ENCODE measurements at regions not wholly inside any gene's neighbourhood (a gene's known extent, or its start where the extent isn't known, plus 50 kb on each side); places are given as distances from the start of the nearest gene placed in this dataset.

DNA sequence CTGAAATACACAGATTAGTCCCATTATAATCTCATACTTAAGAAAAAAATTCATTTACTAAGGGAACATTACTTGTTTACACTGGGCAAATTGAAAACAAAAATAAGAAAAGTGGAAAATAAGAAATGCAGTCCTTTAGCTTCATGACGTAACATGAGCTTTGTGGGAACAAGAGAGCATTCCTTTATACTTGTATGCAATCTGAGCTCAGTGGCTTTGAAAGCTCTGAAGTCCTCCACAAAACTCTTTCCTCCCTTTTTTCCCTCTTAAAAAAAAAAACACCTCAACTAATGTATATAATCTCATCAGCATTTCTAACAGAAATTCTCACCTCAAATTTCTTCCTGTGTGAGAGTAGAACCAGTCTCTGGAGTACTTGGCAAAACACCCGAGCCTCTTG, 76.9 kb upstream of the OTX2 start:
- H3K4me3 ChIP-seq (ENCODE audit: low read length) = no peak overlapping the region
- no peak for DNase-seq (ENCODE audit: low read depth, low spot score)

DNA sequence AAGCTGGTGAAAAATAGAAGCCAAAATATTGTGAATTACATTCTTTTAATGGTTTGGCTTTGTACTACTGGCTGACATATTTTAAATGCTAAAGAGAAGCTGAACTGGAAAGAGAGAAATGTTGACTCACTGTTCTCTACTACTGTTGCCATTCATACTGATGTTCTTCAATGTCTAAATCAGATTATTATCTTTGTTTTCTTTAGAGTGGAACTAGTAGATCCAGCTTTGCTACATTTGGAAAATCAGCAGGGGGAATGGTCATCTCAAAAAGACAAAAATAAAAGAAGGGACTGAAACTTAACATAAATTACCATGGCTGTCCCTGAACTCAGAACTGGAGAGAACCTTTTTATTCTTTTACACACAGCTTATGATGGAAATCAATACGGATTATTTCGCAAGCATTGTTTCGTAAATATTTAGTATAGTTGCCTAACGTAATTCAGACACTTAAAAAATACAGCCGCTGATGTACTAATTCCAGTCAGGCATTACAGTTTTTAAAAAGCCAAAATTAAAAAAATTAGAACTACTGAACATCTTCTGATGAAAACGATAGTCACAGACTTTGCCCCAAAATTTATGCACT, 76.3 kb upstream of the OTX2 start:
- no peak overlapping the region for H3K4me3 ChIP-seq (ENCODE audit: low read length)
- DNase-seq (ENCODE audit: low read depth, low spot score) = no peak

DNA sequence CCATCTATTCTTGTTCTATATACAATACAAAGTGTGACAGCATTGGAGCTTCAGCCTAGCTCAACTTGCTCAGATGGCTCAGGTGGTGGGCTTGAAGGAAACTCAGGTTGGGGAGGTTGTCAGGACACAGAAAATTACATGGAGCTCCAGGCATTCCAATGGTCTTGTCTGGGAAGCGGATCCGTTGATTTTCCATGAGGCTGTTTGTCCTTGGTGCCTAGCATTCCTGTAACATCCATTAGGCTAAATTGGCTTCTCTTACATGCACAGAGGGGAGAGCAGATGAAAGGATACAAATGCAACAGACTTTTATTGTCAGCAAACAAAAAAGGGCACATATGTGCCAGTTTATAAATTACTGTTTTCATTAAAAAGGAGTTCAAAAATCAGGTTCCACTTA, 75.5 kb upstream of the OTX2 start:
- no peak overlapping the region for H3K4me3 ChIP-seq (ENCODE audit: low read length)
- DNase-seq (ENCODE audit: low read depth, low spot score) = no peak

DNA sequence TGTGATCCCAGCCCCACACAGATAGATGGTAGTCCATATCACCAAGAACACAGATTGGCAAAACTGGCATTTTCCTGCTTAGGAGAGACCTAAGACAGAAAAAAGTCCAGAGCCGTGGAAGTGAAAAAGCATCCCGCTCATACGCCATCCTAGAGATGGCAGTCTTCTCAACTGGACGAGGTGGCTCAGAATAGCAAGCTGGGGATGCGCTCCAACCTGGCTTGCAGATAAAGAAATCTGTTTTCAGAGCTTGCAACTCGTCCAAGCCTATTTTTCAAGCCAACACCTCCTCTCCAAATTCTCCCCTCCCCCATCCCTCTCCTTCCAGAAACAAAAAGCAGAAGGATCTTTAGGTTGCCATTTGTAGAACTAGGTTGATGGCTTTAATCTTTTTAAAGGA, 74.3 kb upstream of the OTX2 start:
- no peak overlapping the region for H3K4me3 ChIP-seq (ENCODE audit: low read length)
- no peak for DNase-seq (ENCODE audit: low read depth, low spot score)

DNA sequence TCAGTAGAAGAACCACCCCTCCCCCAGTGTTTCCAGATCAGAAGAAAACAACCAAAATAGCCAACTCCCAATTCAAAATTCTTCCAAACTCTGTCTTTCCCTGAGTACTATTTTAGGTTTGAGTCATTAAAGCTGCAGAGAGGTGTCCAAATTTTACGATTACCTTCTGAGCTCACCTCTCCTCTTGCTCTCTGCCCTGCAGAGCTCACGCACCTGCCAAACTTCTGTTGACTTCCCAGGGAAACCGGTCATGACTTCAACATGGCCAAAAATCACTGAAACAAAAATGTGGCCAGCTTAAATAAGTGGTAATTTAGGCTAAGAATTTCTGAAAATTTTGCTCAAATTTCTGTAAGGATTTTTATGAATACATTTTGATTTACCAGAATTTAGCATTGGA, 70.9 kb upstream of the OTX2 start:
- no peak overlapping the region for H3K4me3 ChIP-seq (ENCODE audit: low read length)

DNA sequence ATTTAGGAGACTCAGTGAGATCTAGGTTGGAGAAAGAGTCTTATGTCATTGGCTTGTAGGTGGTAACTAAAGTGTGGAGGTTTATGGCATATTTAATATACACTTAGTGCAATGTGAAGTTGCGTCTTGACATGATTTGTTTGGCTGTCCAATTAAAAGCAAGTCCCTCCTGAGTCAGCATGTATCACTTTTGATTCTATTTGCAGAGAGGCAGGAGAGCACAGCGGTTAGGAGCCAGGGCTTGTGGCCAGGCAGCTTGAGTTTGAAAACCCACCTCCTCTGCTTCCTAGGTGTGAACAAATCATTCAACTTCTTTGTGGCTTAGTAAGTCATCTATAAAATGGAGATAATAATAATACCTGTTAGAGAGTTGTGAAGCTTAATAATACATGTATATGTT, 68.5 kb upstream of the OTX2 start:
- no peak for DNase-seq (ENCODE audit: low read depth, low spot score)
- H3K4me3 ChIP-seq (ENCODE audit: low read length) = no peak overlapping the region

More for the DNA sequence above, 70.9 kb upstream of the OTX2 start:
- DNase-seq (ENCODE audit: low read depth, low spot score) = no peak

DNA sequence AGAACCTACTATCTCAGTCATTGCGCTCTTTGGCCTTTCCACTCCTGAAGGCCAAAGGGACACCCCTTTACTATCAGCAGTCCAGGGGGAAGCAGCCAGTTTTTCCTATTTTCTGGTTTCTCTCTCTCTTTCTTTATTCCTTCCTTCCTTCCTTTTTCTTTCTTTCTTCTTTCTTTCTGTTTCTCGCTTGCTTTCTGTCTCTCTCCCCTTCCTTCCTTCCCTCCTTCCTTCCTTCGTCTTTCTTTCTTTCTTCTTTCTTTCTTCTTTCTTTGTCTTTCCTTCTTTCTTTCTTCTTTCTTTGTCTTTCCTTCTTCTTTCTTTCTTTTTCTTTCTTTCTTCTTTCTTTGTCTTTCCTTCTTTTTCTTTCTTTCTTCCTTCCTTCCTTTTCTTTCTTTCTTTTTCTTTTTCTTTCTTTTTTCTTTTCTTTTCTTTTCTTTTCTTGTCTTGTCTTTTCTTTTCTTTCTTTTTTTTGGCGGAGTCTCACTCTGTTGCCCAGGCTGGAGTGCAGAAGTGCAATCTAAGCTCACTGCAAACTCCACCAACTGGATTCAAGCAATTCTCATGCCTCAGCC, 64.9 kb upstream of the OTX2 start:
- no peak for DNase-seq (ENCODE audit: low read depth, low spot score)
- no peak overlapping the region for H3K4me3 ChIP-seq (ENCODE audit: low read length)

DNA sequence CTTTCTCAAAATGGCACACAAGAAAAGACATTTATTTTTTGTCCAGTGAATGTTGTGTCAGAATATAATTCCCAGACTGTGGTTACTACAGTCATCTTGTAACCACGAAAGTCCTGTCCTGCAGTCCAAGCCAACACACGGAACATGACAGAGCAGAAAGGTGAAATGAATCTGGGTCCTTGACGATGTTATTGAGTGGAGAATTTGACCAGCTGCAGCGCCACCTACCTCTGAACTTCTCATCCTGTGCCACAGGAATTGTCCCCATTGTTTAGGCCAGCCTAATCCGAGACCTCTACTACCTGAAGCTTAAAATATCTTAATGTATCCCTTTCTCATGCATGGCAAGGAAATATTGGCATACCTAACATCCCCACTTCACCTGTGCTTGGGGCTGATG, 64.1 kb upstream of the OTX2 start:
- DNase-seq (ENCODE audit: low read depth, low spot score) = peak; percentile 19
- H3K4me3 ChIP-seq (ENCODE audit: low read length) = no peak overlapping the region

DNA sequence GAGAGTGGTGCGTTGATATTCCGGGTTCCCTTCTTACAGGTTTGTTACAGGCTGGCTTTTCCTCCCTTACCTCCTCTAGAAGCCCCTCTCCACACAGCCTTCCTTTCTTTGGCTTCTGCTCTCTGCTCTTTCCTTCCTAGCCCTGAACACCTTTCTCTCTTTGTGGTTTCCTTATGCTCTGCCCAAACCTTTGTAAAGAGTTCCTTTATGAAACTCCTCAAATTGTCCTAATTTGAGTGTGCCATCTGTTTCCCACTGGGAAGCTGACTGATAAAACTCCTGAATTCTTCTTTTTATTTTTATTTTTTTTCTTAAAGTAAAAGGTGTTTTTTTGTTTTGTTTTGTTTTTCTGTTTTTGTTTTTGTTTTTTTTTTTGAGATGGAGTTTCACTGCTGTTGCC, 60.1 kb upstream of the OTX2 start:
- H3K4me3 ChIP-seq (ENCODE audit: low read length) = no peak overlapping the region
- DNase-seq (ENCODE audit: low read depth, low spot score) = no peak

DNA sequence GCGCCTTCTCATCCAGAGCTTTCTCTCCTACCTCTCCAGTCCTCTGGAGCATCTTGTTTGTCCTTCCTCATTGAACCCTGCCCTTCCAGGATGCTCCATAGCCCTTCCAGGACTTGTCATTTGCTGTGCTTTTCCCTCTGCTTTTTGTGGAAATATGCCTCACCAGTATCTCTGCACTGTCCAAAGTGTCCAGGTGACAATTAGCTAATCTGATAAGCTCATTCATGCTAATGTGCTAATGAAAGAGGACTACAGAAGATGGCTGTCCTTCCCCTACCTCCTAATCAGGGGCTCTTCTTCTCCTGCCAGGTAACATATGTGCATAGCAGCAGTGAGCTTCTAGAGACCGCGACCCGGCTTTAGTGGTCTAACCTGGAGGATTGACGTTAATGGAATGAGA, 58.4 kb upstream of the OTX2 start:
- DNase-seq (ENCODE audit: low read depth, low spot score) = no peak
- no peak overlapping the region for H3K4me3 ChIP-seq (ENCODE audit: low read length)

DNA sequence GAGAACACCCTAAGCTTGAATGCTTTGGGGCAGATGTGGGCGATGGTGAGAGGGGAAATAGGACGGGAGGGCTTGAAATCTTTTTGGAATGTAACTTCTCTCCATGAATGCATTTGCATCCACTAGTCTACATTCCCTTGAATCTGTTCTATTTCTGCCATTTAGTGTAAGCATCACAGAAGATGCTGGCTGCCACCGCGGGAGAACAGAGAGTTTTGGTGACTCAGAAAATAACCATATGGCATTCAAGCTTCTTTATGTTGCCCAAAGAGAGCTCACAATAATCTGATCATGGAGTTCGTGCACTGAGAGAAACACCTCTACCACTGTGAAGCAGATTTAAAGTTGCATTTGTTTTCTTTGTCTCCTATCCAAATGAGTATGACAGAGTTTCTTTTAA, 52.6 kb upstream of the OTX2 start:
- H3K4me3 ChIP-seq (ENCODE audit: low read length) = no peak overlapping the region
- DNase-seq (ENCODE audit: low read depth, low spot score) = no peak

DNA sequence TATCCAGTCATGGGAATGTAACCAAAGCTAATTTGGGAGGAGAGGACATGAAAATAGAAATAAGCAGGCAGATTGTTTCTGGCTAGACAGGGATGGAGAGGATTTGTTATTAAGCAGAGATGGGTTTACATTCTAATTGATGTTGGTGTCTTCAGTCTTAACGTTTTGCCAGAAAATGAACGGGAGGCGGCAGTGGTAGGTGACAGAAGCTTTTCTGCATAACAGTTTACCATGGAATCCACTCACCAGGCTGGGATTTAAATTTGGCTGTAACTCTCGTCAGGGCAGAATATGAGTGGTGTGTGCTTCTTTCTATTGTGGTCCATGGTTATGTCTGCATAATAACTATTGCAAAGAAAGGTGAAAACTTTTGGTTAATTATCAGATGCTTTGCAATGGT, 50.2 kb upstream of the OTX2 start:
- no peak overlapping the region for H3K4me3 ChIP-seq (ENCODE audit: low read length)
- no peak for DNase-seq (ENCODE audit: low read depth, low spot score)
